ENCODE measurements at regions not wholly inside any gene's neighbourhood (a gene's known extent, or its start where the extent isn't known, plus 50 kb on each side); places are given as distances from the start of the nearest gene placed in this dataset.

- Histone ChIP-seq H3K79me2 (ENCODE audit: control insufficient read depth, insufficient read depth, low read length, poor library complexity) (no peaks in the 10 kb centered on the region), H3K4me3 (ENCODE audit: low read depth, low read length) (no peak overlapping the region), H2BK120ac (ENCODE audit: insufficient read depth, low read length, poor library complexity) (no peak overlapping the region), H3K4me1 (ENCODE audit: control insufficient read depth in 1 of 2, insufficient read depth in 2 of 2, low read length in 2 of 2) (no peaks in the 10 kb centered on the region), H3K27me3 (ENCODE audit: insufficient read depth, low read length) (no peaks in the 10 kb centered on the region), H3K23ac (ENCODE audit: low read length) (no peak overlapping the region), H3K14ac (ENCODE audit: low read length) (no peak overlapping the region), H3K9me3 (ENCODE audit: insufficient read depth, low read depth, low read length) (no peaks in the 10 kb centered on the region), H4K8ac (ENCODE audit: low read depth, low read length) (no peak overlapping the region), H3K9ac (ENCODE audit: low read length) (no peak overlapping the region), H2AK5ac (ENCODE audit: low read length) (no peak overlapping the region), H3K79me1 (ENCODE audit: low read length) (no peaks in the 10 kb centered on the region), H3K4ac (ENCODE audit: low read depth, low read length) (no peak overlapping the region), H2BK12ac (ENCODE audit: low read length) (no peak overlapping the region), H3K18ac (ENCODE audit: low read length) (no peak overlapping the region), H4K91ac (ENCODE audit: low read depth, low read length) (no peak overlapping the region), H2BK5ac (ENCODE audit: low read depth, low read length, poor library complexity) (no peak overlapping the region), H4K12ac (ENCODE audit: low read depth, low read length) (no peak overlapping the region), H3K36me3 (ENCODE audit: control insufficient read depth in 1 of 2, insufficient read depth in 2 of 2, low read length in 2 of 2) (no peaks in the 10 kb centered on the region), H3K27ac (ENCODE audit: low read depth, low read length) (no peak overlapping the region), H3K4me2 (ENCODE audit: low read length) (no peak overlapping the region), H2AFZ (ENCODE audit: insufficient read depth, low read length, poor library complexity) (no peak overlapping the region)
- no CpG with 5 or more reads among the region's 2 CpGs for WGBS (ENCODE audit: extremely low coverage, insufficient coverage, insufficient read length)
- no peak for DNase-seq
Measured at GRCh38 chr5:51138164-51138563, 245.1 kb upstream of the ISL1 start.

- WGBS (ENCODE audit: extremely low coverage, insufficient coverage, insufficient read length) = no CpG with 5 or more reads among the region's 2 CpGs
- no peak overlapping the region for H3K9ac ChIP-seq (ENCODE audit: low read length)
- no peak overlapping the region for H2AK5ac ChIP-seq (ENCODE audit: low read length)
- no peak overlapping the region for H2AFZ ChIP-seq (ENCODE audit: insufficient read depth, low read length, poor library complexity)
- H2BK12ac ChIP-seq (ENCODE audit: low read length) = no peak overlapping the region
- no peak overlapping the region for H4K91ac ChIP-seq (ENCODE audit: low read depth, low read length)
- no peaks in the 10 kb centered on the region for H3K36me3 ChIP-seq (ENCODE audit: control insufficient read depth in 1 of 2, insufficient read depth in 2 of 2, low read length in 2 of 2)
- H3K4me3 ChIP-seq (ENCODE audit: low read depth, low read length) = no peak overlapping the region
- H3K4me1 ChIP-seq (ENCODE audit: control insufficient read depth in 1 of 2, insufficient read depth in 2 of 2, low read length in 2 of 2) = no peaks in the 10 kb centered on the region
- H3K27me3 ChIP-seq (ENCODE audit: insufficient read depth, low read length) = no peaks in the 10 kb centered on the region
- H2BK5ac ChIP-seq (ENCODE audit: low read depth, low read length, poor library complexity) = no peak overlapping the region
- H3K18ac ChIP-seq (ENCODE audit: low read length) = no peak overlapping the region
- H3K9me3 ChIP-seq (ENCODE audit: insufficient read depth, low read depth, low read length) = no peaks in the 10 kb centered on the region
- H4K12ac ChIP-seq (ENCODE audit: low read depth, low read length) = no peak overlapping the region
- H3K27ac ChIP-seq (ENCODE audit: low read depth, low read length) = no peak overlapping the region
- no peak overlapping the region for H3K14ac ChIP-seq (ENCODE audit: low read length)
- no peak overlapping the region for H2BK120ac ChIP-seq (ENCODE audit: insufficient read depth, low read length, poor library complexity)
- H3K4ac ChIP-seq (ENCODE audit: low read depth, low read length) = no peak overlapping the region
- no peaks in the 10 kb centered on the region for H3K79me1 ChIP-seq (ENCODE audit: low read length)
- no peak for DNase-seq
- H3K23ac ChIP-seq (ENCODE audit: low read length) = no peak overlapping the region
- no peak overlapping the region for H3K4me2 ChIP-seq (ENCODE audit: low read length)
- H4K8ac ChIP-seq (ENCODE audit: low read depth, low read length) = no peak overlapping the region
- no peaks in the 10 kb centered on the region for H3K79me2 ChIP-seq (ENCODE audit: control insufficient read depth, insufficient read depth, low read length, poor library complexity)
Measured at GRCh38 chr5:51148437-51148836, 234.8 kb upstream of the ISL1 start.

- H4K8ac ChIP-seq (ENCODE audit: low read depth, low read length) = no peak overlapping the region
- no peak overlapping the region for H3K4me3 ChIP-seq (ENCODE audit: low read depth, low read length)
- H3K27me3 ChIP-seq (ENCODE audit: insufficient read depth, low read length) = no peaks in the 10 kb centered on the region
- no peak overlapping the region for H3K14ac ChIP-seq (ENCODE audit: low read length)
- no peak for DNase-seq
- no peaks in the 10 kb centered on the region for H3K4me1 ChIP-seq (ENCODE audit: control insufficient read depth in 1 of 2, insufficient read depth in 2 of 2, low read length in 2 of 2)
- peaks cover 2% of the 10 kb centered on the region for H3K79me1 ChIP-seq (ENCODE audit: low read length)
- no peak overlapping the region for H2BK5ac ChIP-seq (ENCODE audit: low read depth, low read length, poor library complexity)
- H4K12ac ChIP-seq (ENCODE audit: low read depth, low read length) = no peak overlapping the region
- H3K9ac ChIP-seq (ENCODE audit: low read length) = no peak overlapping the region
- no peak overlapping the region for H4K91ac ChIP-seq (ENCODE audit: low read depth, low read length)
- H3K18ac ChIP-seq (ENCODE audit: low read length) = no peak overlapping the region
- no peak overlapping the region for H3K4me2 ChIP-seq (ENCODE audit: low read length)
- H3K79me2 ChIP-seq (ENCODE audit: control insufficient read depth, insufficient read depth, low read length, poor library complexity) = no peaks in the 10 kb centered on the region
- no peaks in the 10 kb centered on the region for H3K36me3 ChIP-seq (ENCODE audit: control insufficient read depth in 1 of 2, insufficient read depth in 2 of 2, low read length in 2 of 2)
- no peak overlapping the region for H3K23ac ChIP-seq (ENCODE audit: low read length)
- H3K27ac ChIP-seq (ENCODE audit: low read depth, low read length) = no peak overlapping the region
- no peak overlapping the region for H2BK120ac ChIP-seq (ENCODE audit: insufficient read depth, low read length, poor library complexity)
- H3K4ac ChIP-seq (ENCODE audit: low read depth, low read length) = no peak overlapping the region
- H2AFZ ChIP-seq (ENCODE audit: insufficient read depth, low read length, poor library complexity) = no peak overlapping the region
- peaks cover 2% of the 10 kb centered on the region for H3K9me3 ChIP-seq (ENCODE audit: insufficient read depth, low read depth, low read length)
- no peak overlapping the region for H2AK5ac ChIP-seq (ENCODE audit: low read length)
- H2BK12ac ChIP-seq (ENCODE audit: low read length) = no peak overlapping the region
Measured at GRCh38 chr5:51156222-51156621, 227.0 kb upstream of the ISL1 start.

- H3K79me2 ChIP-seq (ENCODE audit: control insufficient read depth, insufficient read depth, low read length, poor library complexity) = no peaks in the 10 kb centered on the region
- DNase-seq = no peak
- H4K91ac ChIP-seq (ENCODE audit: low read depth, low read length) = no peak overlapping the region
- no peak overlapping the region for H2AFZ ChIP-seq (ENCODE audit: insufficient read depth, low read length, poor library complexity)
- H3K79me1 ChIP-seq (ENCODE audit: low read length) = peaks cover 2% of the 10 kb centered on the region
- no peak overlapping the region for H2AK5ac ChIP-seq (ENCODE audit: low read length)
- H3K14ac ChIP-seq (ENCODE audit: low read length) = no peak overlapping the region
- no peak overlapping the region for H3K4me2 ChIP-seq (ENCODE audit: low read length)
- H3K4me3 ChIP-seq (ENCODE audit: low read depth, low read length) = no peak overlapping the region
- no peak overlapping the region for H3K27ac ChIP-seq (ENCODE audit: low read depth, low read length)
- no peak overlapping the region for H4K12ac ChIP-seq (ENCODE audit: low read depth, low read length)
- no peak overlapping the region for H3K23ac ChIP-seq (ENCODE audit: low read length)
- WGBS (ENCODE audit: extremely low coverage, insufficient coverage, insufficient read length) = no CpG with 5 or more reads among the region's 8 CpGs
- no peak overlapping the region for H2BK12ac ChIP-seq (ENCODE audit: low read length)
- no peak overlapping the region for H3K9ac ChIP-seq (ENCODE audit: low read length)
- H3K36me3 ChIP-seq (ENCODE audit: control insufficient read depth in 1 of 2, insufficient read depth in 2 of 2, low read length in 2 of 2) = no peaks in the 10 kb centered on the region
- no peak overlapping the region for H2BK120ac ChIP-seq (ENCODE audit: insufficient read depth, low read length, poor library complexity)
- no peaks in the 10 kb centered on the region for H3K4me1 ChIP-seq (ENCODE audit: control insufficient read depth in 1 of 2, insufficient read depth in 2 of 2, low read length in 2 of 2)
- no peak overlapping the region for H4K8ac ChIP-seq (ENCODE audit: low read depth, low read length)
- H3K9me3 ChIP-seq (ENCODE audit: insufficient read depth, low read depth, low read length) = peaks cover 2% of the 10 kb centered on the region
- H2BK5ac ChIP-seq (ENCODE audit: low read depth, low read length, poor library complexity) = no peak overlapping the region
- no peak overlapping the region for H3K18ac ChIP-seq (ENCODE audit: low read length)
- no peak overlapping the region for H3K4ac ChIP-seq (ENCODE audit: low read depth, low read length)
- no peaks in the 10 kb centered on the region for H3K27me3 ChIP-seq (ENCODE audit: insufficient read depth, low read length)
Measured at GRCh38 chr5:51156838-51157237, 226.4 kb upstream of the ISL1 start.
